ENCODE measurements at regions not wholly inside any gene's neighbourhood (a gene's known extent, or its start where the extent isn't known, plus 50 kb on each side); places are given as distances from the start of the nearest gene placed in this dataset.

- no peaks in the 10 kb centered on the region for H3K9me3 ChIP-seq (ENCODE audit: insufficient read depth, low read length)
- H3K36me3 ChIP-seq (replicated peaks; ENCODE audit: low read depth, low read length) = no peaks in the 10 kb centered on the region
- no peaks in the 10 kb centered on the region for H3K79me2 ChIP-seq (ENCODE audit: low read length)
- no peak overlapping the region for H3K4me3 ChIP-seq (ENCODE audit: low read length)
- H3K4me1 ChIP-seq (ENCODE audit: low read length) = no peaks in the 10 kb centered on the region
- H3K4me2 ChIP-seq (ENCODE audit: low read length) = no peak overlapping the region
- H3K27me3 ChIP-seq (ENCODE audit: low read depth, low read length) = 0 out of 2 replicates have a peak, but pooled peaks cover 6% of the 10 kb centered on the region
- H3K9ac ChIP-seq (ENCODE audit: low read length) = no peak overlapping the region
- no peak overlapping the region for H3K27ac ChIP-seq (ENCODE audit: low read length)
- H2AFZ ChIP-seq (ENCODE audit: low read depth, low read length) = no peak overlapping the region
- H4K20me1 ChIP-seq (ENCODE audit: insufficient read depth, low read length) = no peaks in the 10 kb centered on the region
- no peak for TF ChIP-seq EZH2phosphoT487 (IDR thresholded peaks at IDR 0.05; ENCODE audit: low read depth)
- TF ChIP-seq CTCF (IDR thresholded peaks at IDR 0.05; ENCODE audit: low read depth, low read length) = no peak
Measured at GRCh38 chr15:94671858-94672532, 440.6 kb downstream of the MCTP2 start.

GRCh38 chr15:94673801-94674200 lies 442.4 kb downstream of the MCTP2 start:
- Histone ChIP-seq H3K4me2 (ENCODE audit: low read length) (no peak overlapping the region), H3K4me1 (ENCODE audit: low read length) (no peaks in the 10 kb centered on the region), H3K4me3 (ENCODE audit: low read length) (no peak overlapping the region), H3K36me3 (replicated peaks; ENCODE audit: low read depth, low read length) (no peaks in the 10 kb centered on the region), H3K9me3 (ENCODE audit: insufficient read depth, low read length) (no peaks in the 10 kb centered on the region), H3K9ac (ENCODE audit: low read length) (no peak overlapping the region), H3K79me2 (ENCODE audit: low read length) (no peaks in the 10 kb centered on the region), H4K20me1 (ENCODE audit: insufficient read depth, low read length) (no peaks in the 10 kb centered on the region), H3K27me3 (ENCODE audit: low read depth, low read length) (0 out of 2 replicates have a peak, but pooled peaks cover 6% of the 10 kb centered on the region), H3K27ac (ENCODE audit: low read length) (no peak overlapping the region), H2AFZ (ENCODE audit: low read depth, low read length) (no peak overlapping the region)
- no peak for TF ChIP-seq CTCF (IDR thresholded peaks at IDR 0.05; ENCODE audit: low read depth, low read length)
- no peak for TF ChIP-seq EZH2phosphoT487 (IDR thresholded peaks at IDR 0.05; ENCODE audit: low read depth)

DNA sequence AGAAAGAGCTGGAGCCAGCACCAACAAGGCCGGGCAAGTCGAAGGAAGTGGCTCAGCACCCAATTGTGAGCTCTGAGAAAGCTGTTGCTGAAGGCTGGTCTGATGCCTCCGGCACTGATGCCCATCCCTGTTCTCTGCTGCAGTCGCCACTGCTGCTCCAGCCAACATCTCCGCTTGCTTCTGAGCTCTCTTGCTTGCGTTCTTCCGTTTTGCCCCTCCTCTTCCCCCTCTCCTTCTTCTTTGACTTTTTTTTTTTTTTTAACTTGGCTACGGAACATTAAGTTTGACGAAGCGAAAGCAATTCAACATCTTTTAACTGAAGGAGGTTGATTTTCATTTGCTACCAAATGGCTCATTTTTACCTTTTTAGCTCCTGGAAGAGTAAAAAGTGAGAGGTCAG lies 442.9 kb downstream of the MCTP2 start:
- no peaks in the 10 kb centered on the region for H3K4me1 ChIP-seq (ENCODE audit: low read length)
- H4K20me1 ChIP-seq (ENCODE audit: insufficient read depth, low read length) = no peaks in the 10 kb centered on the region
- no peaks in the 10 kb centered on the region for H3K9me3 ChIP-seq (ENCODE audit: insufficient read depth, low read length)

More for the DNA sequence above, 442.9 kb downstream of the MCTP2 start:
- H3K27me3 ChIP-seq (ENCODE audit: low read depth, low read length) = peaks cover 6% of the 10 kb centered on the region; the same call in 1 of the 2 replicates
- H3K9ac ChIP-seq (ENCODE audit: low read length) = no peak overlapping the region
- TF ChIP-seq EZH2phosphoT487 (IDR thresholded peaks at IDR 0.05; ENCODE audit: low read depth) = no peak
- no peak for TF ChIP-seq CTCF (IDR thresholded peaks at IDR 0.05; ENCODE audit: low read depth, low read length)
- no peak overlapping the region for H3K4me3 ChIP-seq (ENCODE audit: low read length)
- no peak overlapping the region for H3K27ac ChIP-seq (ENCODE audit: low read length)
- H3K4me2 ChIP-seq (ENCODE audit: low read length) = no peak overlapping the region
- H3K36me3 ChIP-seq (replicated peaks; ENCODE audit: low read depth, low read length) = no peaks in the 10 kb centered on the region
- H2AFZ ChIP-seq (ENCODE audit: low read depth, low read length) = no peak overlapping the region
- H3K79me2 ChIP-seq (ENCODE audit: low read length) = no peaks in the 10 kb centered on the region

All from OCI-LY3 (cell line).